ENCODE measurements at regions not wholly inside any gene's neighbourhood (a gene's known extent, or its start where the extent isn't known, plus 50 kb on each side); places are given as distances from the start of the nearest gene placed in this dataset.
"Not testable (repeated sequence)": the region's sequence is repeated elsewhere in the genome, so short reads cannot be mapped to it uniquely, and the experiment has no call there.

DNA sequence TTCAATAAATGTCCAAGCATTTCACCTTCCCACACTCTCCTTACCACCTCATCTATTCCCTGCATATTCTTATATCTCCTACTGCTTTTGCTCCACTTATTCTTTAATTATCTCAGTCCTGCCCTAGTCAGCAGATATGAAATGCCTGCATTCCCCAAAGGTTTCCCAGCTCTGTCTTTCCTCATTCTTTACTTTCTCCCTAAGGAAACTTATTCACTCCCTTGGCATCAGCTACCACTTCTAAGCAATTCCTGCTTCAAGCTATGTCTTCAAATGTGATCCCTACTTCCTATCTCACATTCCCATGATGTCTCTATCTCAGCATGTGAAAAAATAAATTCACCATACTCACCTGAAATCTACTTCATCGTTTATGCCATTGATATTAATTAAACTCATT, 111.8 kb downstream of the CAPZA3 start:
- DNase-seq: no peak

DNA sequence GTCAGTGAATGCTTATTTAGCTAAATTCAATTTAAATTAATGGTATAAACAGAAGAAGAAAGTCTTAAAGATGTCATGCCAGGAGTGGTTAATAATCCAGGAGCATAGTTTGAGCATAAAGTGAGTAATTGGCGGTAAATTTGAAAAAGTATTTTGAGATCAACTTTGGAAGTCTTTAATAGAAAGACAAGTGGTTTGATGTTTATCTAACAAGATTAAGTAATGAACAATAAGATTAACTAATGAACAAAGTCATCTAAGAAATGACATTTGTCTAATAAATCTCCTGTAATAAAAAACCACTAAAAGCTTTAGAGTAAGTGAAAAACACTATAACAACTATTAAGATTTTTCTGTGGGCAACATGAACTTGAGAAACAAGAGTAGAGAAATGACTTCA, 112.8 kb downstream of the CAPZA3 start:
- DNase-seq: no peak

DNA sequence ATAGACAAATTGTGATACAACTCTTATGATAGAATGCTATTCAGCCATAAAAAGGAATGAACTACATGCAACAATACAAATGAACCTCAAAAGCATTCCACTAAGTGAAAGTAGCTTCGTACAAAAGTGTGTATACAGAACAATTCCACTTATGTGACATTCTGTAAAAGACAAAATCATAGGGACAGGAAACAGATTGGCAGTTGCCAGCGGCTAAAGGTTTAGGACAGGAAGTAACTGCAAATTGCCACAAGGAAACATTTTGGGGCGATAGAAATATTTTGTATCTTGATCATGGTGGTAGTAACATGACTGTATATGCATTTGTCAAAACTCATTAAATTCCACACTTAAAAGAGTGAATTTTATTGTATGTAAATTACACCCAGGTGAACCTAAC, 113.4 kb downstream of the CAPZA3 start:
- no peak for DNase-seq

DNA sequence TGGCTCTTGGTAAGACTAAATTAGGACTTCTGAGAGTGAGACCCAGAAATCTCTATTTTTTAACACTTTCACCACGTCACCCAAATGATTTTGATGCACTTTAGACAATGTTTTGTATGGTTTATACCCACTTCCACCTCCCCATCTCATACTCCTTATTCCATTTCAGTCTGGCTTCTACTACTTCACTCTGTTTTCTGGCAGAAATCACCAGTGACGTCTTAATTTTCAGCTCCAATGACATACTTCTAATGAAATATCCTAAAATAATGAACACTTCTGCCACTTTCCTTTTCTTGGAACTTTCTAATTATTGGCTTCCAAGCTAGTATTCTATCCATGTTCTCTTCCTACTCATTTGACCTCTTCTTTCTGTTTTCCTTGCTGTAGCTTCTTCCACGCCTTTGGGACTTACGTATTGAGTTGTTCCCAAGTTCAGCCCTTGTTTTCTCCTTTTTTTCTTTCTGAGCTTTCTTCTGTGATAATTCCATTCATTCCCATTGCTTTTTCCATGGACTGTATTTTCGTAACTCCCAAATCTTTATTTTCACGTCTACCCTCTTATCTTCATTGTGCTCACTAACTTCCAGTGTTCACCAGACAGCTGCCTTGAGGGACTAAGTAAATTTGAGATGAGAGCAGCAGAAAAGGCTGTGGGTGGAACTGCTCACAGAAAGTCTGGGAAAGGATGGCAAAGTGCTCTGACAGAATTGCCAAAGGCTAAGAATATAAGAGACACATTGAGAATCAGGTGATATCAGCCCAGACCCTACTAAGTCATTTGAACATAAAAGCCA, 115.8 kb downstream of the CAPZA3 start:
- no peak for DNase-seq

DNA sequence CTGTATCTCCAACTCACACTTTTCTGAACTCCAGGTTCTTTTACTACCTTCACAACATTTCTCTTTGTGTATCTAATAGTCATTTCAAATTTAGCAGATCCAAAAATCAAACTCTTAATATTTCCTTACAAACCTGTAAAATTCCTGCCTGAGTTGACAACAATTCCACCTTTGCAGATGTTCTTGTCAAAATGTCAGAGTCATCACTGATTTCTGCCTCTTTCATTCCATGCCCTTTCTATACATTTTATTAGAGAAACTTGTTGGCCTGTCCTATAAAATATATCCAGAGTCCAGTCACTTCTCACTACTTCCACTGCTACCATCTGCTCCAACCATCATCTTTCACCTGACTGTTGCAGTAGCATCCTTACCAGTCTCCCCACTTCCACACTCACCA, 119.7 kb downstream of the CAPZA3 start:
- no peak for DNase-seq

DNA sequence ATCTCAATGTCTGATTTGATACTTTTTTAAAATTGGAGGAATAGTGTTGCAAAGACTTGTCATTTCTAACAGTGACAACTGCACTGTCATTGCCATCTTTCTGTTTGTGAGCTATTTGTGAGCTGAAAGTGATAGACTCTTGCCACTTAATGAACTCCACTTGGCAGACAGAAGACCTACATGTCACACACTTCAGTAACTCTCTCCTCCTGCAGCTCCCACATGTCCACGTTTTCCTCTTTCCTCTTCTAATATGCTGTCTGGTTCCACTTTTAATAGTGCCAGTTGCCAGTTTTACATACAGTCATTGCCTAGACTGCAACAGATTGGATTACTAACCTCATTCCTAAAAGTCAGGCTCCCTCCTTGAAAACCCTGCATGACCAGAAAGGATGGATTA, 121.5 kb downstream of the CAPZA3 start:
- DNase-seq: no peak

DNA sequence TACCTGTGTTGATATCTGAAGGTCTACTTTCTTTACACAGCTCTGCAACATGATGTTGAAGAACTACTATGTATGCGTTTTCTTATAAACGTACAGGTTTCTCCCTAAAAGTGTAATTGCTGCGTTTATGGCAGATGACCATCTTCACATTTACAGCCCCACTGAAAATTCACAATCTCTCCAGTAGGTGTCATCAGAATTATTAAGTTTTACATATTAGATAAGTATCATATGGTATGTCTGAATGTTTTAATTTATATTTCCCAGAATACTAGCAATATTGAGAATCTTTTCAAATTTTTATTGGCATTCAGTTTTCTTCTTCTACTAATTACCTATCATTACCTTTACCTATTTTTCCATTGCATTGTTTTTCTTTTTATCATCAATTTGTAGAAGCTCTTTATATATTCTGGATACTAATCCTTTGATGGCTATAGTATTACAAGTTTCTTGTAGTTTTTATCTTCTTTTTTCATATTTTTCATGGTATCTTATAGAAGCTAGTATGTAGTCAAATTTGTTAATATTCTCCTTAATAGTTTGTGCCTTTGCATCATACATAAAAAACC, 123.5 kb downstream of the CAPZA3 start:
- peak; percentile 17 for DNase-seq

DNA sequence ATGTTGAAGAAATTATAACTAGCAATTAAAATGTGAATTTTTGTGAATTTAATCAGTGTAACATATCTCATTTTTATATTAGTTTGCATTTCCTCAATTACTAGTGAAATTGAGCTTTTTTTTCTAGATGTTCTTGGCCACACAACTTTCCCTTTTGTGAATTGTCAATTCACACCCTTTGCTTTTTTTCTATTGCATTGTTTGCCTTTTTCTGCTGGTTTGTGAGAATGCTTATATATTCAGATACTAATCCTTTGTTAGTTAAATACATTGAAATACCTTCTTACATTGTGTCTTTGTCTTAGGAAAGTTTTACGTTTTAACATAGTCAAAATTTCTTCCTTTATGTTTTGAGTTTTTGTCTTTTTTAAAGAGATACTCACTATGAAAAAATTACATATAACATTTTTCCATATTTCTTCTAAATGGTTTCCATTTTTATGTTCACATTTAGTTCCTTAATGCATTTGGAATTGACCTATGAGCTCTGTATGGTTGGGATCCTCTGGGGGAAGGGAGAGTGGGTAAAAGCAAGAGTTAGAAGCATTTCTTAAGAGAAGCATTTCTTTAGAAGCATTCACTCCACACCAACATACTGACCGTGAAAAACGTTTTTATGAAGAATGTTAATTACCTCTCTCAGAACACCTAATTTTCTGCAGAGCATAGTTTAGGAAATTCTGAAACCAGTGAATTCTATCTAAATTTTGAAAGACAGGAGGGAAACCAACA, 126.0 kb downstream of the CAPZA3 start:
- no peak for DNase-seq

DNA sequence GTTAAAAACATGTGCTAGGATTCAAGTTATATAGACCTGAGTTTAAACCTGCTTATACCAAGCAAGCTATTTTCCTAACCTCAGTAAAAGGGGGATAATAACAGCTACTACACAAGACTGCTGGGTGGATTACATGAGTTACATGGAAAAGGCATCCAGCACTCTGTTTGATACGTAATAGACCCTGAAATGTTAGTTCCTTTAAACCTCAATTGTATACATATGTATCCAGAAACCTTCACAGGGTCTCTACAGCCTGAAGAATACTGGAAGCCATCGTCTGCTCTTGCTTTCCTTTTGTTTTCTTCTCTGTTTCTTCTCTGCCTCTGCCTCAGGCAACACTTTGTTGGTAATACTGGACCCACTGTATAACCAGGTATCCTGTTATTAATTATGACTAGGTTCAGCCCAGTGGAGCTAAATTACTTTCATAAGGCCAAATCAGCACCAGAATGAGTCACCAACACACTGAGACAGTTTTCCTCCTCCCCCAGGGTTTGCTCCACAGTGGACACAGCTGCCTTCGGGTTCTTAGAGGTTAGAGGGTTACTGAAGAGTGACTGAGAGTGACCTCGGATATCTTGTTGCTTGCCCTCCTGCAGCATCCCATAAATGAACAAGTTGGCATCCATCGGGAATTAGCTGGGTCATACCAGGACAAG, 127.1 kb downstream of the CAPZA3 start:
- DNase-seq: no peak

DNA sequence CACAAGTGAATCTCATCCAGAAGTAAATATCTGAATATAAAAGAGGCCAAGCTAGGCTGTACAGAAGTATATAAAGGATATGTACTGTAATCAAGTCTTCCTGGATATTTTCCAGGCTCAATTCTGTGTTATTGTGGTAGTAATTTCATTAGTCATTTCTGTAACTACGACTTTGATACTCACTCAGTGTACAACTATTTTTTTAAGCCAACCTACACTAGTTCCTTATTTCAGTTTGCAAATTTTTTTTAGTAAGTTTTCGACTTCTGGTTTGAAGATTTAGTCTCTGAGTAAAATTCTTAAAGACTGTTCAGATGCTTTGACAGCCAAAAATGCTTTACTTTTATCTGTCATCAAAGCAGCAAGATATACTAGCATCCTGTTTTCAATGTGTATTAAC, 130.8 kb downstream of the CAPZA3 start:
- no peak for DNase-seq

DNA sequence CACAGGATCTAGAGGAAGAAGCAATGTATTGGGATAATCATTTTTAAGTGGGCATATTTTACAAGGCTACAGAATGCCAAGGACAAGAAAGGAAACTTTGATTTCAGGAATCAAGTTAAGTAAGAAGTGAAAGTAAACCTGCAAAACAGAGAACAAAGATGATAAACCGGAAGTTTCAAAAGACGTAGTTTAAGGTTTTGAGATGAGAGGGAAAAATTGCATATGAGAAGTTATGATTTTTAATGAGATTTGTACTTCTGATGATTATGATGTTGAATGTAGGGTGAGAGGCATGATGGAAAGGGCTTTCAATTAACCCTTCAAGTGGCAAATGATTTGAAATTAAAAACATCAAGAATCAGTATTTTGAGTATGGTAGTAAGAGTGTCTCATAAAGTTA, 134.9 kb downstream of the CAPZA3 start:
- no peak for DNase-seq

DNA sequence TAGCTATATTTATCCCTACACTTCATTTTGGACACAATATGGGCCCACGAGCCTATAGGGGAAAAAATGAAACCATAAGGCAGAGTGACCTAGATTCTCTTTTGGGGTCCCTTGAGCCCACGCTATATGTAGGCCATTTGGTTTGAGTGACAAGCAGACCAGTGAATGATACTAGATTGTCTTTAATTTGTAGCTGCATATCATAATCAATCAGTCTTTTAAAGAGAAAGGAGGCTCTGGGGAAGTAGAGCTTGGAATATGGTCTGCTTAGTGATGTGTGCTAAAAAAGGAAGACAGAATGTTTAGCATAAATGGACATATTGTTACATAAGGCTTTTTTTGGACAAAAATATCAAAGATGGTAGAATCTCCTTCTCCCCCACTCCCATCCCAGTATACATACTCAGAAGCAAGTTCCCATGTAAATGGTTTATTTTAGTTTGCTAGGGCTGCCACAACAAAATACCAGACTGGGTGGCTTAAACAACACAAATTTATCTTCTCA, 140.8 kb downstream of the CAPZA3 start:
- no peak for DNase-seq

DNA sequence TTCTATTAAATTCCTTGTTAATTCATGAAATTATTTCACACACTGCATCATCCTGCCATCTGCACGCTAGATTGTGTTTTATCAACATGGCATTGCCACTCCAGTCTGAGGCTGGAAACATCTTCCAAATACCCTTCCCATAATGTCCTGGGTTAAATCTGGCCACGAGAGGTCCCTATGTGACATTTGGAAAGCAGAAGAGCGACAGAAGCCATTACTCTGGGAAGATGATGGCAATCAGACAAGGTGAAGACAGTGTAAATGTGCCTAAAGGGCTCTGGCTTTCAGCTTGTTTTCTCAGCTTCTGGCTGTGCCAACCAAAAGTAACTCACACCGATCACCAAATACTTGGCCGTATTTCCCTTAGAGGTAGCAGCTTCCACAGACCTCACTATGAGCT, 144.8 kb downstream of the CAPZA3 start:
- DNase-seq: no peak

DNA sequence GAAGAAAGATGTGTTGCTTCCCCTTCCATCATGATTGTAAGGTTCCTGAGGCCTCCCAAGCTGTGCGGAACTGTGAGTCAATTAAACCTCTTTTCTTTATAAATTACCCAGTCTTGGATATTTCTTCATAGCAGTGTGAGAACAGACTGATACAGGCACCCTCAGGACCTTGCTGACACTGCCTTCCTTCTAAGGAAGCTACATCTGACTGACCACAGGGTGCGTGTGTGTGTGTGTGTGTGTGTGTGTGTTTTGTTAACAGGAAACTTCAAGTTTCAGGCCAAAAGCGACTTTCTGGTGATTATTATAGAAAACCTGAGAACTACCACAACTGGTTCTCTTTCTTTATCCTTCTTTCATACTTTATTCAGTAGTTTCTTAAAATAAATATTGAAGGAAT, 149.0 kb downstream of the CAPZA3 start:
- DNase-seq: no peak

DNA sequence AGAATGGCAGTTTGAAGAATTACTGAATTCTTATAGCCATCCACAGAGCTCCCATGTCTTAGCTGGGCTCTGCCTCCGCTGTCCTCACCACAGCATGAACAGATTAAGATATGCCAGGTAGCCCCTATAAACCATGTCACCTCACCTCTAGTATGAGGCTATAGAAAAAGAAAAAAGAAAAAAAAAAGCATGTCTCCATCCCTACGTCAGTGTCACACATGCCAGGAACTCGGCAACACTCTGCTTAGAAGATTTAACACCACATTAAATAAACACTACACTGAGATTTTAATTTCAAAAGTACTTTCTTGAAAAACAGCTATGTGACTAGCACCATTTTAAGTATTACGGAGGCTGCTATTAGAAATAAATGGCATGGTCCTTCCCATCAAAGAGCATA, 149.4 kb downstream of the CAPZA3 start:
- no peak for DNase-seq

DNA sequence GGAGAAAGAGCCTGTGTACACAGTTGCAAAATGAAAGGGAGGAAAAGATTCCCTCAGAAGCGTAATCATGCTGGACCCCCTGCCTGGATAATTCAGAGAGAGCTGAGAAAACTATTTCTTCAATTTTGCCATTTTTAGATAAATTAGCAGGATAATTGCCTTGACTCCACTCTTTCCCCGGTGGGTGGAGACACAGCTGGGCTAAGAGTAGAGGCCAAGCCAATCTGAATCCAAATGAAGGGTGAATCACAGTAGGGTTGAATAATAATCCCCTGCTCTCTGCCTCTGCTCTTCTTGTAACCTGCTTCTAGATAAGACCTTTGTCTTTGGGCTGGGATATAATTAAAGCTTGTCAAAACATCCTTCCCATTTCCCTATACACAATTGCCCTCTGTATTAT, 150.1 kb downstream of the CAPZA3 start:
- no peak for DNase-seq

DNA sequence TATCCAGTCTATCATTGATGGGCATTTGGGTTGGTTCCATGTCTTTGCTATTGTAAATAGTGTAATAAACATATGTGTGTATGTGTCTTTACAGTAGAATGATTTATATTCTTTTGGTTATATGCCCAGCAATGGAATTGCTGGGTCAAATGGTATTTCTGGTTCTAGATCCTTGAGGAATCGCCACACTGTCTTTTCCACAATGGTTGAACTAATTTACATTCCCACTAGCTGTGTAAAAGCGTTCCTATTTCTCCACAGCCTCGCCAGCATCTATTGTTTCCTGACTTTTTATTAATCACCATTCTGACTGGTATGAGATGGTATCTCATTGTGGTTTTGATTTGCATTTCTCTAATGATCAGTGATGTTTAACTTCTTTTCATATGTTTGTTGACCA, 152.7 kb downstream of the CAPZA3 start:
- DNase-seq: not testable (repeated sequence)

DNA sequence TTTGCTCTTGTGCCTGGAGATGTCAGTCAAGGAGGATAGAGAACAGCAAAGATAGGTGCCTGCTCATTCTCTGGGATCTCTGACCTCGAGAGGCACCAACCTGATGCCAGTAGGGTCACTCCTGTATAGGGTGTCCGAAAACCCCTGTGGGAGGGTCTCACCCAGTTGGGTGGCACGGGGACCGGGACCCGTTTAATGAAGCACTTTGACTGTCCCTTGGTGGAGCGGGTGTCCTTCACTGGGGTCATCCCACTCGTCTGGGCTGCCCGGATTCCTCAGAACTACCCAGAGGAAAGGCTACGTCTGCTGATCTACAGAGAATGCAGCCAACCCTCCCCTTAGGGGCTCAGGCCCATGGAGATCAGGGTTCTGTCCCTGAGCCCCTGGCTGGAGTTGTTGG, 157.6 kb downstream of the CAPZA3 start:
- no peak for DNase-seq

DNA sequence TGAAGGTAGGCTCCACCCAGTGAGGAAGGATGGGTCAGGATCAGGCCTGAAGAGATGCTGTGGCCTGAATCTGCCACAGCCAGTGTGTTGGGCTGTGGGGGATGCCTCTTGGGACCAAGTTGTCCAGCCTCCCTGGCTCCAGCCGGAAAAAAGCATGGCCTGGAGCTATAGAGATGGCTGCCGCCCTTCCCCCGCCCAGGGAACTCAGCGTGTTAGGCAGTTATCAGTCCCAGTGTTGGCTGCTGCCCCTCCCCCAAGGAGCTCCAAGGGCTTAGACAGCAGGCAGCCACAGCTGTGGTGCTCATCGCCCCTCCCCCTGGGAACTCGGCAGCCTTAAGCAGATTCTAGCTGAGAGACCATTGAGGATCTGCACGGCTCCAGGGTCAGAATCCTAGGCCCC, 158.0 kb downstream of the CAPZA3 start:
- no peak for DNase-seq

DNA sequence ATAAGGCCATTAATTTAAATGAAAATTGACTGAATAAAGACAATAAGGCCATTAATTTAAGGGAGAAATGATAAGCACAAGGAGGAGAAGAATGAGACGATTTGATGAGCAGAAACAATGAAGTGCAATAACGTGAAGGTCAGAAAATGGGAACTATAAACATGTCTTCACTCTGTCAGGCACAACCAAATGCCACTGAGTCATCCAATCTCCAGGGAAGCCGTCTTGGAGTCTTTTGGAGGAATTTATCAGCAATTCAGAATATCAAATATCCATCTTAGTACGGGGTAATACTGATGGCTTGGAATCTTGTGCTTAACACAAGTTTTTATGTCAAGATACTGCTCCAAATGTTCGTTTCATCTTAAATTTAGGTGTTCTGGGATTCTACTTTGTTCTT, 159.9 kb downstream of the CAPZA3 start:
- DNase-seq: no peak

DNA sequence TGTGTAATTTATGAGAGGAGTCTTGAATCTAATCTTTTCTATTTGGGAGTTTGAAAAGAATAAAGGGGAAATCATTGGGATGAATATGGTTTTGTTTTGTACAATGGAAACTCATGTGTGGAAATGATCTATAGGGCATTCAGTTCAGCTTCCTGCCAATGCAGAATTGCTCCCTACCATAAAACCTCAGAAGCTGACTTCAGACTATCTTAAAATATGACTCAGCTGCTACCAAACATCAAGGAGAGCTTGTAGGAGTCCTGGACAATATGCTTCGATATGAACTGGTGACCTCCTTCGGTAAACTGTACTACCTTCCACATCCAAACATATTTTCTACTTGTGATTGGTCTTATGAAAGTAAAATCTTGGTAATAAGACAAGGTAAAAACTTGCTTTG, 160.6 kb downstream of the CAPZA3 start:
- no peak for DNase-seq

DNA sequence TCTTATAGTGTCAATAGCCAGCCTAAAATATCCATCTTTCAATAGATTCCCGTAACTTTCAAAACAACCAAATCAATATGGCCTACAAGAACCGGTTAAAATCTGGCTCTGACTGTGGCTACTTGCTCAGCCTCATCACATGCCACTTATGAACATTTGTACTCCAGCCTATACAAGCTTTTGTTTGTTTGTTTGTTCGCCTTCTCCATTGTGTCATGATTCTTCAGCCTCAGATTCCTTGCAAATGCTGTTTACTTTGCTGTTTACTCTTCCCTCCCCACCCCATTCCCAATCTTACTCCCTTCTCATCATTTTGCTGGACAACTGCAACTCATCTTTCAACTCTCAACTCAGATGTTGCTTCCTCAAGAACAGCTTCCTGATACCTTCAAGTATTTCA, 161.2 kb downstream of the CAPZA3 start:
- no peak for DNase-seq

DNA sequence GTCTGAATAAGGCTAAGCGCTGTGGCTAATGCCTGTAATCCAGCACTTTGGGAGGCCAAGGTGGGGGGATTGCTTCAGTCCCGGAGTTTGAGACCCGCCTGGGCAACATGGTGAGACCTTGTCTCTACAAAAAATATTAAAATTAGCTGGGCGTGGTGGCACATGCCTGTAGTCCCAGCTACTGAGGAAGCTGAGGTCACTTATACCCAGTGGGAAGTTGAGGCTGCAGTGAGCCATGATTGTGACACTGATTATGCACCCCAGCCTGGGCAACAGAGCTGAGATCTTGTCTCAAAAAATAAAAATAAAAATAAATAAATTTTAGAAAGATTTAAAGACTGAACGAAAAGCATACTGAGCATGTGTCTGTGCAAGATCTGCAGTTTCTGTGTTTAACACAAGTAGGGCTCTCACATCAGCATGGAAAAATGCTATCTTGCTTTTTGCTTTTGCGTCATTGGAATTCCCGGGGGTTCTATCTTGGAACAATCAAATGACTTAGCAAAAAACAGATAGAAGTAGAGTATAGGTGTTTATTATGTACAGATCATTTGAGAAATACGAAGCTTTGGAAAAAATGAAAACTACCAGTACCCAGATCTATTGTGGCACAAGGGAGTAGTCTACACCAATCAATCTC, 161.9 kb downstream of the CAPZA3 start:
- DNase-seq: no peak

Measured in CD4-positive, alpha-beta T cell treated with Interleukin-4 for 4 hours (primary cell).